Esophagus muscularis mucosa (tissue), 3 donors: ENCODE measurements at regions not wholly inside any gene's neighbourhood (a gene's known extent, or its start where the extent isn't known, plus 50 kb on each side); places are given as distances from the start of the nearest gene placed in this dataset.

ENCODE experiments used
- CTCF ChIP-seq, 3 experiments: fragments of 200-600 bp in 2 of 3; fragments of 450-650 bp in 1 of 3; sonication (generic) in 2 of 3; IDR thresholded peaks; one replicate each; pipeline ENCODE4 v1.5.1; 2017 to 2019; ENCODE audit warnings: antibody characterized with exemption in 3 of 3, mild to moderate bottlenecking in 2 of 3, moderate library complexity in 1 of 3
- POLR2A ChIP-seq: fragments of 450-650 bp; IDR thresholded peaks from one replicate; pipeline ENCODE4 v1.6.1; 2017; ENCODE audit warnings: antibody characterized with exemption, moderate library complexity, mild to moderate bottlenecking, low read depth
- POLR2AphosphoS5 ChIP-seq, 2 donors: sonication (generic); formaldehyde crosslinking; IDR thresholded peaks; one replicate each; pipeline ENCODE4 v1.6.1; 2017; ENCODE audit warnings: antibody characterized with exemption in 2 of 2

- TF ChIP-seq CTCF (IDR thresholded peaks at IDR 0.05) (no peak), POLR2A (no peak), POLR2AphosphoS5 (IDR thresholded peaks at IDR 0.05) (no peak)
Measured at GRCh38 chr13:53382008-53382407, 353.4 kb downstream of the OLFM4 start.
